ENCODE measurements at regions not wholly inside any gene's neighbourhood (a gene's known extent, or its start where the extent isn't known, plus 50 kb on each side); places are given as distances from the start of the nearest gene placed in this dataset.

DNA sequence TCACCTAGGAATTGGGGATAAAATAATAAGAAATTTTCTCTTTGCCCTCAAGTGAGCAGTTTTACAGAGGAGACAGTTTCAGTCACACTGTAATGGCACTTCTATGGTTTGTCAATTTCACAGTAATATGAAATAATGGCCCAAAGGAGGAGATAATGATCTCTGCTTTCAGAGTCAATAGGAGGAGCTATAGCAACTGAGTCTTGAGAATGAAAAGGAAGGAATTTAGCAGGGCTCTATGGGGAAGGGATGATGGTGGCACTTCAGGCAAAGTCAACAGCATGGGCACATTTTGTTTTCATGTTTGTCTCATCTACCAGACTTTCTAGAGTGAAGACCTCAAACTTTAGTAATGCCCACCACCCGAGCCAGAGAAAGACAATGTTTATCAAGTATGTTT, 138.3 kb upstream of the HMGN3 start:
- no peak for TF ChIP-seq HNRNPH1 (optimal IDR thresholded peaks at IDR 0.05; ENCODE audit: low read depth, low read length)
- no peak for TF ChIP-seq ZKSCAN8 (CRISPR knock-in tag; IDR thresholded peaks at IDR 0.05)
- TF ChIP-seq NFIC (IDR thresholded peaks at IDR 0.05), result no peak
- TF ChIP-seq, protein P1, sequence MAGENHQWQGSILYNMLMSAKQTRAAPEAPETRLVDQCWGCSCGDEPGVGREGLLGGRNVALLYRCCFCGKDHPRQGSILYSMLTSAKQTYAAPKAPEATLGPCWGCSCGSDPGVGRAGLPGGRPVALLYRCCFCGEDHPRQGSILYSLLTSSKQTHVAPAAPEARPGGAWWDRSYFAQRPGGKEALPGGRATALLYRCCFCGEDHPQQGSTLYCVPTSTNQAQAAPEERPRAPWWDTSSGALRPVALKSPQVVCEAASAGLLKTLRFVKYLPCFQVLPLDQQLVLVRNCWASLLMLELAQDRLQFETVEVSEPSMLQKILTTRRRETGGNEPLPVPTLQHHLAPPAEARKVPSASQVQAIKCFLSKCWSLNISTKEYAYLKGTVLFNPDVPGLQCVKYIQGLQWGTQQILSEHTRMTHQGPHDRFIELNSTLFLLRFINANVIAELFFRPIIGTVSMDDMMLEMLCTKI (IDR thresholded peaks at IDR 0.05; ENCODE audit: partially characterized antibody), result no peak
- no peak for TF ChIP-seq SP1 (CRISPR knock-in tag; IDR thresholded peaks at IDR 0.05)
- TF ChIP-seq ZBTB17 (CRISPR knock-in tag; IDR thresholded peaks at IDR 0.05), result no peak
- no peak for TF ChIP-seq ZZZ3 (IDR thresholded peaks at IDR 0.05)
- TF ChIP-seq MED1 (CRISPR knock-in tag; IDR thresholded peaks at IDR 0.05; ENCODE audit: borderline replicate concordance), result no peak
- no peak for TF ChIP-seq BHLHE40 (IDR thresholded peaks at IDR 0.05; ENCODE audit: low read length)
- no peak for TF ChIP-seq MAFK (IDR thresholded peaks at IDR 0.05; ENCODE audit: low read length)
- TF ChIP-seq, protein P2, sequence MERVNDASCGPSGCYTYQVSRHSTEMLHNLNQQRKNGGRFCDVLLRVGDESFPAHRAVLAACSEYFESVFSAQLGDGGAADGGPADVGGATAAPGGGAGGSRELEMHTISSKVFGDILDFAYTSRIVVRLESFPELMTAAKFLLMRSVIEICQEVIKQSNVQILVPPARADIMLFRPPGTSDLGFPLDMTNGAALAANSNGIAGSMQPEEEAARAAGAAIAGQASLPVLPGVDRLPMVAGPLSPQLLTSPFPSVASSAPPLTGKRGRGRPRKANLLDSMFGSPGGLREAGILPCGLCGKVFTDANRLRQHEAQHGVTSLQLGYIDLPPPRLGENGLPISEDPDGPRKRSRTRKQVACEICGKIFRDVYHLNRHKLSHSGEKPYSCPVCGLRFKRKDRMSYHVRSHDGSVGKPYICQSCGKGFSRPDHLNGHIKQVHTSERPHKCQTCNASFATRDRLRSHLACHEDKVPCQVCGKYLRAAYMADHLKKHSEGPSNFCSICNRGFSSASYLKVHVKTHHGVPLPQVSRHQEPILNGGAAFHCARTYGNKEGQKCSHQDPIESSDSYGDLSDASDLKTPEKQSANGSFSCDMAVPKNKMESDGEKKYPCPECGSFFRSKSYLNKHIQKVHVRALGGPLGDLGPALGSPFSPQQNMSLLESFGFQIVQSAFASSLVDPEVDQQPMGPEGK (CRISPR knock-in tag; IDR thresholded peaks at IDR 0.05; ENCODE audit: borderline replicate concordance), result no peak

All from K562 (cell line).